Coronary artery (tissue), 2 donors: ENCODE measurements at regions not wholly inside any gene's neighbourhood (a gene's known extent, or its start where the extent isn't known, plus 50 kb on each side); places are given as distances from the start of the nearest gene placed in this dataset.

Experiments used
- DNase-seq: peaks from one replicate; pipeline ENCODE4 v3.0.0-alpha.2; 2017; ENCODE audit warnings: low spot score
- H3K27ac ChIP-seq, 2 donors: fragments of 200-600 bp; sonication (generic); one replicate each; pipeline ENCODE4 v1.5.1; 2016 to 2019
- H3K4me3 ChIP-seq: fragments of 200-600 bp; sonication (generic); 2 replicates; pipeline ENCODE4 v1.5.1; 2016; ENCODE audit warnings: mild to moderate bottlenecking, moderate library complexity
- CTCF ChIP-seq: fragments of 200-600 bp; sonication (generic); IDR thresholded peaks from one replicate; pipeline ENCODE4 v1.5.1; 2019; ENCODE audit warnings: antibody characterized with exemption

- TF ChIP-seq CTCF = no peak
Measured at GRCh38 chr11:109237636-109238035, 184.4 kb upstream of the C11orf87 start.

GRCh38 chr11:109241988-109242536 lies 179.9 kb upstream of the C11orf87 start:
- no peak for DNase-seq
- H3K4me3 ChIP-seq = no peak overlapping the region
- no peak overlapping the region for H3K27ac ChIP-seq
- TF ChIP-seq CTCF = no peak

More at GRCh38 chr11:109237636-109238035, 184.4 kb upstream of the C11orf87 start:
- Histone ChIP-seq H3K27ac (no peak overlapping the region), H3K4me3 (no peak overlapping the region)
- no peak for DNase-seq

GRCh38 chr11:109247071-109247470 lies 174.9 kb upstream of the C11orf87 start:
- no peak overlapping the region for H3K27ac ChIP-seq
- no peak overlapping the region for H3K4me3 ChIP-seq
- DNase-seq = no peak
- TF ChIP-seq CTCF = no peak

GRCh38 chr11:109249597-109249996 lies 172.4 kb upstream of the C11orf87 start:
- TF ChIP-seq CTCF = no peak
- no peak for DNase-seq
- Histone ChIP-seq H3K4me3 (no peak overlapping the region), H3K27ac (no peak overlapping the region)

- H3K4me3 ChIP-seq = no peak overlapping the region
- H3K27ac ChIP-seq = no peak overlapping the region
- no peak for DNase-seq
- TF ChIP-seq CTCF = no peak
Measured at GRCh38 chr11:109251230-109251629, 170.8 kb upstream of the C11orf87 start.

- no peak for TF ChIP-seq CTCF
- no peak for DNase-seq
- Histone ChIP-seq H3K27ac (no peak overlapping the region), H3K4me3 (no peak overlapping the region)
Measured at GRCh38 chr11:109264128-109264527, 157.9 kb upstream of the C11orf87 start.

GRCh38 chr11:109267293-109268095 lies 154.5 kb upstream of the C11orf87 start:
- no peak for TF ChIP-seq CTCF
- no peak for DNase-seq
- Histone ChIP-seq H3K4me3 (no peak overlapping the region), H3K27ac (no peak overlapping the region)
